Right renal pelvis (tissue), 4 donors: ENCODE measurements at regions not wholly inside any gene's neighbourhood (a gene's known extent, or its start where the extent isn't known, plus 50 kb on each side); places are given as distances from the start of the nearest gene placed in this dataset.
"Not testable (repeated sequence)": the region's sequence is repeated elsewhere in the genome, so short reads cannot be mapped to it uniquely, and the experiment has no call there.

ENCODE experiments used
- DNase-seq, 4 donors: peaks; one replicate each; pipeline ENCODE4 v3.0.0-alpha.2; 2013; ENCODE audit warnings: low read depth in 4 of 4, low spot score in 3 of 4, missing footprints in 1 of 4

GRCh38 chr7:96770758-96771157, 61.1 kb upstream of the SEM1 start:
- DNase-seq: no peak

- DNase-seq: no peak
Measured at GRCh38 chr7:96772139-96772694, 62.6 kb upstream of the SEM1 start.

GRCh38 chr7:96773483-96773882, 63.8 kb upstream of the SEM1 start:
- DNase-seq: no peak

GRCh38 chr7:96774358-96774757, 64.7 kb upstream of the SEM1 start:
- no peak for DNase-seq

- no peak for DNase-seq
Measured at GRCh38 chr7:96775046-96775445, 65.4 kb upstream of the SEM1 start.

- DNase-seq: no peak
Measured at GRCh38 chr7:96778263-96778662, 68.6 kb upstream of the SEM1 start.

GRCh38 chr7:96781919-96782318, 72.3 kb upstream of the SEM1 start:
- no peak for DNase-seq

GRCh38 chr7:96782686-96783298, 73.1 kb upstream of the SEM1 start:
- not testable (repeated sequence) for DNase-seq

- DNase-seq: no peak
Measured at GRCh38 chr7:96784597-96784996, 75.0 kb upstream of the SEM1 start.

- no peak for DNase-seq
Measured at GRCh38 chr7:96786261-96786997, 76.8 kb upstream of the SEM1 start.

- no peak for DNase-seq
Measured at GRCh38 chr7:96786998-96787395, 77.4 kb upstream of the SEM1 start.

- no peak for DNase-seq
Measured at GRCh38 chr7:96789914-96790313, 80.3 kb upstream of the SEM1 start.

GRCh38 chr7:96792115-96792514, 82.5 kb upstream of the SEM1 start:
- DNase-seq: no peak

- DNase-seq: no peak
Measured at GRCh38 chr7:96794063-96794462, 84.4 kb upstream of the SEM1 start.

GRCh38 chr7:96800122-96800521, 90.5 kb upstream of the SEM1 start:
- DNase-seq: no peak

GRCh38 chr7:96800824-96801223, 91.2 kb upstream of the SEM1 start:
- DNase-seq: no peak

GRCh38 chr7:96819111-96819700, 109.6 kb upstream of the SEM1 start:
- no peak for DNase-seq

GRCh38 chr7:96821131-96821530, 111.5 kb upstream of the SEM1 start:
- DNase-seq: not testable (repeated sequence)

GRCh38 chr7:96822824-96823223, 113.2 kb upstream of the SEM1 start:
- DNase-seq: no peak

GRCh38 chr7:96823274-96823673, 113.6 kb upstream of the SEM1 start:
- no peak for DNase-seq

- DNase-seq: no peak
Measured at GRCh38 chr7:96824686-96825085, 115.0 kb upstream of the SEM1 start.

- no peak for DNase-seq
Measured at GRCh38 chr7:96825285-96825684, 115.6 kb upstream of the SEM1 start.
